K562 (cell line): ENCODE measurements at regions not wholly inside any gene's neighbourhood (a gene's known extent, or its start where the extent isn't known, plus 50 kb on each side); places are given as distances from the start of the nearest gene placed in this dataset.

Experiments
- ATAC-seq: fragments of 200-7000 bp; cut with Tn5 transposase; 3 replicates; pipeline ENCODE4 v1.9.1; 2020; ENCODE audit warnings: moderate library complexity
- BruUV-seq: library from RNA; stranded (reverse); fragments of 400-500 nt; replicated peaks from 2 replicates; lab custom pipeline; 2021; lab: Mats Ljungman, UMichigan
- CTCF ChIA-PET: fragments of 300-600 bp; formaldehyde crosslinking; extraction: SDS; loops from one replicate; lab custom pipeline; 2021; ENCODE audit warnings: low intra/inter-chr PET ratio; lab: Yijun Ruan, JAX
- POLR2A ChIA-PET: fragments of 300-600, 350-650 bp; sonication (Branson Sonifier 250); formaldehyde crosslinking; extraction: SDS; loops from one replicate; lab custom pipeline; 2021; ENCODE audit warnings: antibody characterized with exemption, inconsistent platforms; lab: Yijun Ruan, JAX
- DNase-seq, 4 experiments: peaks; one replicate each; pipeline versions ENCODE4 v3.0.0 to v3.0.0-alpha.2; 2011 to 2018; ENCODE audit warnings: low spot score in 3 of 4, mixed read lengths in 3 of 4; ENCODE audit errors: extremely low read depth in 1 of 4
- FAIRE-seq: peaks from 2 replicates; lab custom pipeline; 2011; peaks lifted over from hg19 to GRCh38; lab: Jason Lieb, UNC
- H2AFZ ChIP-seq: 2 replicates; pipeline ENCODE4 v1.6.0; 2011; ENCODE audit warnings: low read depth, low read length, control low read depth, inconsistent platforms
- H3K27ac ChIP-seq: fragments of 200-600 bp; 3 replicates; pipeline ENCODE4 v1.8.0; 2011; ENCODE audit warnings: low read depth, mild to moderate bottlenecking, control low read depth, inconsistent platforms, low read length, moderate library complexity, mixed read lengths; ENCODE audit errors: extremely low read depth
- H3K27me3 ChIP-seq, 2 experiments: fragments of 300-600 bp in 1 of 2; 2 replicates in 1 of 2; 3 replicates in 1 of 2; pipeline versions ENCODE4 v1.6.0 to v1.8.0; 2011; ENCODE audit warnings: inconsistent platforms in 2 of 2, low read length in 2 of 2, mild to moderate bottlenecking in 1 of 2, mixed read lengths in 1 of 2, moderate library complexity in 1 of 2; ENCODE audit not compliant: control insufficient read depth in 2 of 2, insufficient read depth in 2 of 2
- H3K36me3 ChIP-seq: fragments of 300-600 bp; 3 replicates; pipeline ENCODE4 v1.8.0; 2011; ENCODE audit warnings: mild to moderate bottlenecking, low read length, inconsistent platforms; ENCODE audit not compliant: control insufficient read depth, insufficient read depth
- H3K4me1 ChIP-seq, 2 experiments: fragments of 200-600 bp in 1 of 2; replicated peaks in 1 of 2; 2 replicates in 1 of 2; 3 replicates in 1 of 2; pipeline versions ENCODE4 v1.5.1 to v1.8.0; 2011; ENCODE audit warnings: inconsistent platforms in 2 of 2, low read length in 2 of 2, mild to moderate bottlenecking in 1 of 2, mixed read lengths in 1 of 2, moderate library complexity in 1 of 2; ENCODE audit not compliant: control insufficient read depth in 2 of 2, insufficient read depth in 2 of 2
- H3K4me2 ChIP-seq: 2 replicates; pipeline ENCODE4 v1.6.1; 2011; ENCODE audit warnings: low read length, control low read depth, inconsistent platforms, mixed read lengths; ENCODE audit not compliant: insufficient read depth
- H3K4me3 ChIP-seq: fragments of 200-600 bp; sonication (generic), shearing (Covaris generic); 2 replicates; pipeline ENCODE4 v1.5.1; 2016; ENCODE audit warnings: control low read depth, inconsistent platforms
- H3K79me2 ChIP-seq: fragments of 200-600 bp; 3 replicates; pipeline ENCODE4 v1.8.0; 2011; ENCODE audit warnings: low read length, inconsistent platforms; ENCODE audit not compliant: control insufficient read depth, insufficient read depth
- H3K9ac ChIP-seq, 2 experiments: 2 replicates each; pipeline versions ENCODE4 v1.6.0 to v1.6.1; 2011; ENCODE audit warnings: low read depth in 2 of 2, low read length in 2 of 2, control low read depth in 1 of 2, inconsistent platforms in 1 of 2, mild to moderate bottlenecking in 1 of 2, mixed read lengths in 1 of 2; ENCODE audit not compliant: insufficient read depth in 1 of 2
- H3K9me1 ChIP-seq: one replicate; pipeline ENCODE4 v1.6.0; 2011; ENCODE audit warnings: inconsistent platforms, mild to moderate bottlenecking, low read length, moderate library complexity; ENCODE audit not compliant: control insufficient read depth, insufficient read depth
- H3K9me3 ChIP-seq: replicated peaks from 2 replicates; pipeline ENCODE4 v1.5.1; 2011; ENCODE audit warnings: low read depth, low read length, inconsistent platforms; ENCODE audit not compliant: control insufficient read depth, insufficient read depth
- H4K20me1 ChIP-seq: replicated peaks from 2 replicates; pipeline ENCODE4 v1.6.1; 2011; ENCODE audit warnings: low read length, inconsistent platforms, mixed read lengths; ENCODE audit not compliant: control insufficient read depth, insufficient read depth
- ATF3 ChIP-seq, 2 experiments: fragments of 450-650 bp in 1 of 2; sonication (generic) in 1 of 2; formaldehyde crosslinking in 1 of 2; IDR thresholded peaks in 1 of 2; conservative IDR thresholded peaks in 1 of 2; 2 replicates each; pipeline versions ENCODE4 v1.6.1 to v1.8.1; 2016 to 2023; ENCODE audit warnings: mild to moderate bottlenecking in 2 of 2, moderate library complexity in 2 of 2, inconsistent platforms in 1 of 2, missing genetic modification reagents in 1 of 2
- BCOR ChIP-seq: fragments of 450-650 bp; IDR thresholded peaks from 2 replicates; pipeline ENCODE4 v1.6.1; 2016
- CBFA2T3 ChIP-seq: fragments of 450-650 bp; IDR thresholded peaks from 2 replicates; pipeline ENCODE4 v1.6.1; 2017
- CBX3 ChIP-seq, 2 experiments: IDR thresholded peaks; 1 replicate in 1 of 2; 2 replicates in 1 of 2; pipeline ENCODE4 v1.6.1; 2012; ENCODE audit warnings: inconsistent platforms in 2 of 2, low read length in 2 of 2, borderline replicate concordance in 1 of 2, control low read depth in 1 of 2
- ETV1 ChIP-seq: fragments of 450-650 bp; conservative IDR thresholded peaks from 2 replicates; pipeline ENCODE4 v1.6.1; 2016; ENCODE audit warnings: missing genetic modification characterization, control low read depth, low read depth, missing compliant biosample characterization
- HBP1 ChIP-seq: fragments of 450-650 bp; formaldehyde crosslinking; IDR thresholded peaks from 2 replicates; pipeline ENCODE4 v1.4.0; 2022; ENCODE audit warnings: missing genetic modification characterization
- HMG20B ChIP-seq: fragments of 250-450 bp; sonication (Bioruptor Pico); IDR thresholded peaks from 2 replicates; pipeline ENCODE4 v1.5.0; 2021; ENCODE audit warnings: mild to moderate bottlenecking
- KAT7 ChIP-seq: sonication (generic); formaldehyde crosslinking; IDR thresholded peaks from 2 replicates; pipeline ENCODE4 v1.8.0; 2022; ENCODE audit warnings: missing genetic modification reagents, mild to moderate bottlenecking, borderline replicate concordance
- NFIC ChIP-seq: fragments of 450-650 bp; IDR thresholded peaks from 2 replicates; pipeline ENCODE4 v1.6.1; 2017; ENCODE audit warnings: mild to moderate bottlenecking, inconsistent platforms
- RAD51 ChIP-seq: fragments of 450-650 bp; IDR thresholded peaks from 2 replicates; pipeline ENCODE4 v1.7.1; 2016; ENCODE audit warnings: low read depth, mild to moderate bottlenecking, borderline replicate concordance
- SMARCA4 ChIP-seq: fragments of 450-650 bp; IDR thresholded peaks from 2 replicates; pipeline ENCODE4 v1.6.1; 2016
- VEZF1 ChIP-seq: fragments of 200-800 bp; sonication (Bioruptor generic); IDR thresholded peaks from 2 replicates; pipeline ENCODE4 v1.6.1; 2017; ENCODE audit warnings: missing genetic modification characterization, missing compliant biosample characterization
- ZNF395 ChIP-seq: fragments of 200-800 bp; sonication (Bioruptor generic); IDR thresholded peaks from 2 replicates; pipeline ENCODE4 v1.6.1; 2017; ENCODE audit warnings: missing genetic modification characterization, missing compliant biosample characterization
- WGBS: fragments of 100-300 bp; shearing (Covaris generic); methylation state at CpG from one replicate; pipeline ENCODE4 v1.1.6; 2016; ENCODE audit warnings: low coverage, mixed read lengths; ENCODE audit not compliant: insufficient coverage; ENCODE audit errors: missing lambda C conversion rate; 5-methylcytosine and 5-hydroxymethylcytosine counted together
- in situ Hi-C: fragments of 300-500 bp; cut with MboI; formaldehyde crosslinking; loops from 4 replicates; pipeline ENCODE4 v1.15.0; 2018; ENCODE audit warnings: inconsistent platforms, mixed read lengths
- intact Hi-C: fragments of 100-400 bp; cut with micrococcal nuclease; formaldehyde crosslinking; loops from 2 replicates; pipeline ENCODE4 v1.14.2; 2022

GRCh38 chr4:186820391-186820891 lies 96.8 kb upstream of the FAT1 start (continued):
- TF ChIP-seq ATF3 (IDR thresholded peaks at IDR 0.05) (peak; percentile 83), ATF3 (CRISPR knock-in tag; conservative IDR thresholded peaks at IDR 0.05) (no peak), SMARCA4 (peak; percentile 35; the same call in 1 of the 2 replicates), ETV1 (tag) (no peak), CBX3 (IDR thresholded peaks at IDR 0.05; ENCODE audit: borderline replicate concordance in 1 of 2, low read length in 2 of 2) (no peak), VEZF1 (CRISPR knock-in tag) (peak; percentile 40), RAD51 (no peak)

DNA sequence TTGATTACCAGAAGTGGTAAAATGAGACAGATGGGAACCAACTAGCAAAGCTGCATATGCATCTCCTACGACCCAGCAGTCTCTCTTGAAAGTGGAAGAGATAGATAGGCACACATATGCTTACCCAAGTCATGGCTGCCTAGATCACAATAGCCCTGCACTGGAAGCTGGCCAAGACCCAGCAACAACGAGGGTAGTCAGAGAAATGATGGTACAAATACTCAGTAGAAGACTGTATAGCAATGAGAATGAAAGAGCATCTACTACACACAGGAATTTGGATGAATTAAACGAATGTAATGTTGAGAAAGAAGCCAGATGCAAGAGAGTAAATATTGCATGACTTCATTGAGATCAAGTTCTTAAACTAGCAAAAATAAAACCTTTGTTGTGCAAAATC lies 100.3 kb upstream of the FAT1 start:
- H2AFZ ChIP-seq, result peak overlapping the region; percentile 62
- FAIRE-seq (peak; percentile 64), ATAC-seq (peak; percentile 76), DNase-seq (peak in 3 of 4 experiments; percentile 24 to 59 (median 30))
- H3K79me2 ChIP-seq, result no peaks in the 10 kb centered on the region
- H3K4me1 ChIP-seq, result peaks cover 8 to 33% of the 10 kb centered on the region in 2 experiments; a peak in 4 of 5 replicates
- no peak overlapping the region for H3K9ac ChIP-seq
- no peaks in the 10 kb centered on the region for H3K9me1 ChIP-seq
- no peaks in the 10 kb centered on the region for H3K36me3 ChIP-seq
- intact Hi-C loops, result no loop called here
- BruUV-seq, result no TSS peak
- 2% methylated on average over 3 of the region's 3 CpGs for WGBS
- peak overlapping the region; percentile 16; the same call in 1 of the 2 replicates for H3K4me2 ChIP-seq
- H4K20me1 ChIP-seq, result no peaks in the 10 kb centered on the region
- ChIA-PET CTCF (no interaction called here), POLR2A (interaction anchor here (1.0 kb wide), 1 partner anchor 22 kb away, joined by 3 read pairs; no protein-coding TSS in a partner anchor)
- no peaks in the 10 kb centered on the region for H3K27me3 ChIP-seq
- 0 out of 2 replicates have a peak, but pooled peaks cover 3% of the 10 kb centered on the region for H3K9me3 ChIP-seq
- H3K4me3 ChIP-seq, result no peak overlapping the region
- H3K27ac ChIP-seq, result peak overlapping the region; percentile 44; the same call in 1 of the 3 replicates
- in situ Hi-C loops, result no loop called here
- TF ChIP-seq ZNF395 (CRISPR knock-in tag) (no peak), NFIC (peak; percentile 84), HMG20B (no peak), CBFA2T3 (peak; percentile 65), BCOR (no peak), HBP1 (CRISPR knock-in tag) (no peak), KAT7 (CRISPR knock-in tag) (no peak)
